Keratinocyte (primary cell): ENCODE measurements at regions not wholly inside any gene's neighbourhood (a gene's known extent, or its start where the extent isn't known, plus 50 kb on each side); places are given as distances from the start of the nearest gene placed in this dataset.

Experiments
- DNase-seq: peaks from one replicate; pipeline ENCODE4 v3.0.0-alpha.2; 2011; ENCODE audit warnings: low read depth, missing footprints, low spot score
- FAIRE-seq: peaks from 2 replicates; lab custom pipeline; 2011; peaks lifted over from hg19 to GRCh38; lab: Jason Lieb, UNC
- H2AFZ ChIP-seq: 2 replicates; pipeline ENCODE4 v1.6.0; 2012; ENCODE audit warnings: low read length, control low read depth, inconsistent platforms; ENCODE audit not compliant: control insufficient read depth
- H3K27ac ChIP-seq: 2 replicates; pipeline ENCODE4 v1.5.1; 2011; ENCODE audit warnings: low read length; ENCODE audit not compliant: control insufficient read depth, insufficient read depth
- H3K27me3 ChIP-seq: 3 replicates; pipeline ENCODE4 v1.6.0; 2011; ENCODE audit warnings: low read length; ENCODE audit not compliant: control insufficient read depth, insufficient read depth; ENCODE audit errors: extremely low read depth
- H3K36me3 ChIP-seq, 2 experiments: 2 replicates in 1 of 2; 3 replicates in 1 of 2; pipeline ENCODE4 v1.5.1; 2011; ENCODE audit warnings: low read length in 2 of 2, mild to moderate bottlenecking in 1 of 2; ENCODE audit not compliant: control insufficient read depth in 2 of 2, insufficient read depth in 2 of 2; ENCODE audit errors: extremely low read depth in 1 of 2
- H3K4me1 ChIP-seq: 3 replicates; pipeline ENCODE4 v1.5.1; 2011; ENCODE audit warnings: low read length; ENCODE audit not compliant: control insufficient read depth, insufficient read depth; ENCODE audit errors: extremely low read depth
- H3K4me2 ChIP-seq: 3 replicates; pipeline ENCODE4 v1.6.0; 2011; ENCODE audit warnings: low read depth, low read length; ENCODE audit not compliant: control insufficient read depth, insufficient read depth; ENCODE audit errors: extremely low read depth
- H3K4me3 ChIP-seq, 3 experiments: fragments of 200-600 bp in 1 of 3; sonication (generic) in 1 of 3; 2 replicates in 2 of 3; 3 replicates in 1 of 3; pipeline ENCODE4 v1.5.1; 2011 to 2016; ENCODE audit warnings: low read length in 3 of 3, mild to moderate bottlenecking in 3 of 3, control low read depth in 2 of 3, inconsistent platforms in 1 of 3, low read depth in 1 of 3, mixed read lengths in 1 of 3, mixed run types in 1 of 3, moderate library complexity in 1 of 3; ENCODE audit not compliant: control insufficient read depth in 2 of 3, insufficient read depth in 2 of 3; ENCODE audit errors: extremely low read depth in 1 of 3
- H3K79me2 ChIP-seq: 2 replicates; pipeline ENCODE4 v1.6.0; 2012; ENCODE audit warnings: low read length; ENCODE audit not compliant: control insufficient read depth, insufficient read depth
- H3K9ac ChIP-seq: 3 replicates; pipeline ENCODE4 v1.6.0; 2011; ENCODE audit warnings: low read length; ENCODE audit not compliant: control insufficient read depth, insufficient read depth; ENCODE audit errors: extremely low read depth
- H3K9me1 ChIP-seq: 3 replicates; pipeline ENCODE4 v1.6.0; 2011; ENCODE audit warnings: low read length; ENCODE audit not compliant: control insufficient read depth, insufficient read depth; ENCODE audit errors: extremely low read depth
- H3K9me3 ChIP-seq: 2 replicates; pipeline ENCODE4 v1.5.1; 2012; ENCODE audit warnings: low read depth, low read length; ENCODE audit not compliant: control insufficient read depth
- H4K20me1 ChIP-seq: 3 replicates; pipeline ENCODE4 v1.6.0; 2011; ENCODE audit warnings: low read length; ENCODE audit not compliant: control insufficient read depth, insufficient read depth; ENCODE audit errors: extremely low read depth
- CTCF ChIP-seq, 3 experiments: IDR thresholded peaks in 1 of 3; conservative IDR thresholded peaks in 1 of 3; optimal IDR thresholded peaks in 1 of 3; 2 replicates in 2 of 3; 3 replicates in 1 of 3; pipeline versions ENCODE3 to v1.5.1; 2011; ENCODE audit warnings: low read length in 3 of 3, mild to moderate bottlenecking in 3 of 3, moderate library complexity in 2 of 3, control low read depth in 1 of 3, inconsistent platforms in 1 of 3; ENCODE audit not compliant: insufficient read depth in 2 of 3; ENCODE audit errors: extremely low read depth in 1 of 3
- EZH2 ChIP-seq: IDR thresholded peaks from one replicate; pipeline ENCODE4 v1.6.1; 2012; ENCODE audit warnings: inconsistent platforms, mild to moderate bottlenecking, low read length, moderate library complexity
- dilution Hi-C: fragments of 300-500 bp; cut with MboI; formaldehyde crosslinking; loops from one replicate; pipeline ENCODE4 v1.7.0; 2020; ENCODE audit warnings: low sequenced_read_pairs; ENCODE audit not compliant: extremely low pct_ligation_motif_present

- H3K79me2 ChIP-seq = no peaks in the 10 kb centered on the region
- TF ChIP-seq CTCF (optimal IDR thresholded peaks at IDR 0.05 in 1 of 3, IDR thresholded peaks at IDR 0.05 in 1 of 3, conservative IDR thresholded peaks at IDR 0.05 in 1 of 3; ENCODE audit: extremely low read depth in 1 of 3, insufficient read depth in 2 of 3, low read length in 3 of 3) (no peak), EZH2 (no peak)
- H3K36me3 ChIP-seq = no peaks in the 10 kb centered on the region
- FAIRE-seq (no peak), DNase-seq (no peak)
- peaks cover 24% of the 10 kb centered on the region for H3K4me1 ChIP-seq
- no peaks in the 10 kb centered on the region for H3K9me3 ChIP-seq
- H2AFZ ChIP-seq = no peak overlapping the region
- no peaks in the 10 kb centered on the region for H3K27me3 ChIP-seq
- no peak overlapping the region for H3K4me3 ChIP-seq
- no peak overlapping the region for H3K27ac ChIP-seq
- dilution Hi-C loops = no loop called here
- no peak overlapping the region for H3K4me2 ChIP-seq
- H3K9ac ChIP-seq = no peak overlapping the region
- H3K9me1 ChIP-seq = no peaks in the 10 kb centered on the region
- H4K20me1 ChIP-seq = no peaks in the 10 kb centered on the region
Observed at GRCh38 chr12:75893765-75894164, 137.8 kb downstream of the PHLDA1 start.

GRCh38 chr12:75892731-75893408 lies 138.7 kb downstream of the PHLDA1 start:
- Histone ChIP-seq H3K9me3 (no peaks in the 10 kb centered on the region), H4K20me1 (no peaks in the 10 kb centered on the region), H3K4me3 (no peak overlapping the region), H3K27me3 (no peaks in the 10 kb centered on the region), H3K36me3 (no peaks in the 10 kb centered on the region), H3K27ac (no peak overlapping the region), H3K4me1 (peaks cover 25% of the 10 kb centered on the region), H3K79me2 (no peaks in the 10 kb centered on the region), H2AFZ (peak overlapping the region; percentile 30), H3K4me2 (no peak overlapping the region), H3K9ac (no peak overlapping the region), H3K9me1 (no peaks in the 10 kb centered on the region)
- dilution Hi-C loops = no loop called here
- FAIRE-seq = peak; percentile 23
- TF ChIP-seq CTCF (optimal IDR thresholded peaks at IDR 0.05 in 1 of 3, IDR thresholded peaks at IDR 0.05 in 1 of 3, conservative IDR thresholded peaks at IDR 0.05 in 1 of 3; ENCODE audit: extremely low read depth in 1 of 3, insufficient read depth in 2 of 3, low read length in 3 of 3) (no peak), EZH2 (no peak)
- DNase-seq = no peak
